ENCODE measurements at regions not wholly inside any gene's neighbourhood (a gene's known extent, or its start where the extent isn't known, plus 50 kb on each side); places are given as distances from the start of the nearest gene placed in this dataset.

DNA sequence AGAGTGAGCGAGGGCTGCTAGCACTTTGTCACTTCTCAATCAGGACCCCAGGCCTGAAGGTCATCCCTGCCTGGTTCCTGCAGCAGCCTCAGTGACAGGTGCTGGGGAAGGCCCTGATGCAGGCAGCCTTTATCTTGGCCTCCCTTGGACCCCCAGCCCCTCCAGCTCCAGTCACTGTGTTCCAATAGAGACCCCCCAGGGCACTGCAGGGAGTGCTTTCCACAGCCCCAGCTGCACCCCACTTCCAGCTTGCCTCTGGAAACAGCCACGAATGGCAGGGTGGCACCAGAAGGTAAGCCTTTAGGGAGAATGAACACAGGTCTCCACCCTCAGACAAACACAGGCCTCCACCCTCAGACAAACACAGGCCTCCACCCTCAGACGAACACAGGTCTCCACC is 241.6 kb upstream of the SGCG start:
- no peak overlapping the region for H2BK12ac ChIP-seq (ENCODE audit: low read depth, low read length)
- ChIA-PET CTCF (ENCODE audit: partially characterized antibody) (no interaction called here), POLR2A (ENCODE audit: partially characterized antibody) (no interaction called here)
- no peaks in the 10 kb centered on the region for H3K79me2 ChIP-seq (ENCODE audit: control insufficient read depth in 1 of 2, insufficient read depth in 2 of 2, low read length in 2 of 2)
- DNase-seq (ENCODE audit: low read depth in 1 of 2, low spot score in 2 of 2) (no peak), FAIRE-seq (no peak)
- no peak overlapping the region for H3K4me2 ChIP-seq (ENCODE audit: insufficient read depth in 1 of 2, low read depth in 2 of 2, low read length in 2 of 2)
- H2AFZ ChIP-seq (ENCODE audit: low read length): no peak overlapping the region
- H2BK5ac ChIP-seq (ENCODE audit: low read depth, low read length): no peak overlapping the region
- no peak overlapping the region for H3K14ac ChIP-seq (ENCODE audit: insufficient read length)
- TF ChIP-seq GABPA (IDR thresholded peaks at IDR 0.05; ENCODE audit: borderline replicate concordance, insufficient read depth, low read length) (no peak), HDAC6 (IDR thresholded peaks at IDR 0.05; ENCODE audit: low read depth, low read length) (no peak)
- H4K5ac ChIP-seq (ENCODE audit: insufficient read length, low read depth, low read length): no peak overlapping the region
- WGBS, 2 experiments (ENCODE audit: extremely low coverage in 1 of 2, insufficient coverage in 1 of 2, insufficient read length in 1 of 2, insufficient replicate concordance in 2 of 2, low coverage in 1 of 2, low lambda C conversion rate in 2 of 2, missing lambda C conversion rate in 1 of 2): 88% methylated on average over 3 of the region's 3 CpGs; no CpG with 5 or more reads in 1 of the 2 experiments
- H2BK120ac ChIP-seq (replicated peaks; ENCODE audit: low read depth, low read length): no peak overlapping the region
- no peaks in the 10 kb centered on the region; a peak in 1 of 7 replicates for H3K27me3 ChIP-seq (replicated peaks in 1 of 4; ENCODE audit: control insufficient read depth in 3 of 4, extremely low read depth in 1 of 4, insufficient read depth in 3 of 4, low read length in 3 of 4)
- H3K4me1 ChIP-seq (replicated peaks in 1 of 4; ENCODE audit: control insufficient read depth in 3 of 4, insufficient read depth in 4 of 4, low read length in 3 of 4): no peaks in the 10 kb centered on the region; a peak in 2 of 7 replicates
- no peak overlapping the region for H3K18ac ChIP-seq (ENCODE audit: extremely low read depth, low read length)
- H3K56ac ChIP-seq (replicated peaks; ENCODE audit: insufficient read length, low read depth, low read length): no peak overlapping the region
- H4K20me1 ChIP-seq (replicated peaks in 1 of 2; ENCODE audit: control insufficient read depth in 1 of 2, insufficient read depth in 2 of 2, low read length in 2 of 2): peaks cover 0 to under 1% of the 10 kb centered on the region in 2 experiments
- no peak overlapping the region for H2BK20ac ChIP-seq (ENCODE audit: low read length)
- H3K27ac ChIP-seq (ENCODE audit: low read depth, low read length): no peak overlapping the region
- H2AK5ac ChIP-seq (ENCODE audit: low read depth, low read length): no peak overlapping the region
- no peak overlapping the region for H2BK15ac ChIP-seq (ENCODE audit: low read length)
- no peak overlapping the region for H4K8ac ChIP-seq (ENCODE audit: extremely low read depth, insufficient read depth, low read length)
- H4K91ac ChIP-seq (replicated peaks; ENCODE audit: insufficient read length, low read length): no peak overlapping the region
- H3K9ac ChIP-seq (replicated peaks in 1 of 4; ENCODE audit: extremely low read depth in 1 of 4, low read depth in 3 of 4, low read length in 3 of 4): no peak overlapping the region
- H3K23ac ChIP-seq (ENCODE audit: insufficient read length): no peak overlapping the region
- H3K23me2 ChIP-seq (ENCODE audit: low read depth, low read length): peaks cover under 1% of the 10 kb centered on the region; the same call in 1 of the 2 replicates
- no peaks in the 10 kb centered on the region for H3K79me1 ChIP-seq (ENCODE audit: low read depth, low read length)
- H3K4ac ChIP-seq (replicated peaks; ENCODE audit: insufficient read length, low read depth, low read length): no peak overlapping the region
- peaks cover 11 to 12% of the 10 kb centered on the region in 2 experiments for H3K9me3 ChIP-seq (ENCODE audit: insufficient read depth in 2 of 2, low read depth in 1 of 2, low read length in 1 of 2)
- peaks cover 0 to 3% (median under 1%) of the 10 kb centered on the region in 4 experiments; a peak in 2 of 8 replicates for H3K36me3 ChIP-seq (ENCODE audit: control insufficient read depth in 2 of 4, insufficient read depth in 4 of 4, low read length in 3 of 4)
- H3K4me3 ChIP-seq (ENCODE audit: extremely low read depth in 1 of 4, insufficient read depth in 2 of 4, low read depth in 3 of 4, low read length in 4 of 4): no peak overlapping the region
